Loucy (cell line): ENCODE measurements at regions not wholly inside any gene's neighbourhood (a gene's known extent, or its start where the extent isn't known, plus 50 kb on each side); places are given as distances from the start of the nearest gene placed in this dataset.

Experiments
- H2AFZ ChIP-seq: fragments of 200-600 bp; sonication (generic); 2 replicates; pipeline ENCODE4 v1.6.0; 2016; ENCODE audit warnings: antibody characterized with exemption, mild to moderate bottlenecking, low read length, moderate library complexity
- H3F3A ChIP-seq: fragments of 200-600 bp; 2 replicates; pipeline ENCODE4 v1.6.0; 2016; ENCODE audit warnings: antibody characterized with exemption, low read depth, mild to moderate bottlenecking
- H3K27me3 ChIP-seq: fragments of 200-600 bp; sonication (generic); 2 replicates; pipeline ENCODE4 v1.6.1; 2014; ENCODE audit warnings: low read length, mild to moderate bottlenecking; ENCODE audit not compliant: insufficient read depth, poor library complexity, severe bottlenecking
- H3K36me3 ChIP-seq: fragments of 200-600 bp; sonication (generic); 2 replicates; pipeline ENCODE4 v1.6.1; 2016; ENCODE audit warnings: low read length; ENCODE audit not compliant: insufficient read depth
- H3K4me1 ChIP-seq: fragments of 200-600 bp; sonication (generic); 2 replicates; pipeline ENCODE4 v1.5.1; 2014; ENCODE audit warnings: low read length, mild to moderate bottlenecking; ENCODE audit not compliant: insufficient read depth, poor library complexity, severe bottlenecking
- H3K4me2 ChIP-seq: fragments of 200-600 bp; sonication (generic); 2 replicates; pipeline ENCODE4 v1.6.0; 2014; ENCODE audit warnings: antibody characterized with exemption, low read length, low read depth, mild to moderate bottlenecking; ENCODE audit not compliant: poor library complexity, severe bottlenecking
- H3K4me3 ChIP-seq: fragments of 200-600 bp; sonication (generic); 2 replicates; pipeline ENCODE4 v1.5.1; 2014; ENCODE audit warnings: low read length, mild to moderate bottlenecking, mixed read lengths; ENCODE audit not compliant: poor library complexity, severe bottlenecking
- H3K79me2 ChIP-seq: fragments of 200-600 bp; sonication (generic); 2 replicates; pipeline ENCODE4 v1.6.1; 2014; ENCODE audit warnings: low read length; ENCODE audit not compliant: insufficient read depth
- H3K9ac ChIP-seq: fragments of 200-600 bp; sonication (generic); 2 replicates; pipeline ENCODE4 v1.6.0; 2014; ENCODE audit warnings: mild to moderate bottlenecking, low read depth, low read length, moderate library complexity; ENCODE audit not compliant: poor library complexity, severe bottlenecking
- H3K9me2 ChIP-seq: fragments of 200-600 bp; sonication (generic); replicated peaks from 2 replicates; pipeline ENCODE4 v1.6.1; 2016; ENCODE audit warnings: low read depth, low read length, mixed read lengths
- H3K9me3 ChIP-seq: fragments of 200-600 bp; sonication (generic); 2 replicates; pipeline ENCODE4 v1.6.1; 2014; ENCODE audit warnings: mild to moderate bottlenecking, antibody characterized with exemption, low read length, low read depth; ENCODE audit not compliant: insufficient read depth
- H4K20me1 ChIP-seq: fragments of 200-600 bp; sonication (generic); 2 replicates; pipeline ENCODE4 v1.6.0; 2014; ENCODE audit warnings: antibody characterized with exemption, low read length, mild to moderate bottlenecking; ENCODE audit not compliant: insufficient read depth, poor library complexity, severe bottlenecking
- EZH2phosphoT487 ChIP-seq: fragments of 200-600 bp; IDR thresholded peaks from 2 replicates; pipeline ENCODE4 v1.6.1; 2018; ENCODE audit warnings: antibody characterized with exemption, mild to moderate bottlenecking, moderate library complexity, borderline replicate concordance
- TF ChIP-seq, protein P1 (sequence below): fragments of 200-600 bp; sonication (generic); conservative IDR thresholded peaks from 2 replicates; pipeline ENCODE4 v1.5.1; 2014; ENCODE audit warnings: mild to moderate bottlenecking, antibody characterized with exemption, low read length

DNA sequence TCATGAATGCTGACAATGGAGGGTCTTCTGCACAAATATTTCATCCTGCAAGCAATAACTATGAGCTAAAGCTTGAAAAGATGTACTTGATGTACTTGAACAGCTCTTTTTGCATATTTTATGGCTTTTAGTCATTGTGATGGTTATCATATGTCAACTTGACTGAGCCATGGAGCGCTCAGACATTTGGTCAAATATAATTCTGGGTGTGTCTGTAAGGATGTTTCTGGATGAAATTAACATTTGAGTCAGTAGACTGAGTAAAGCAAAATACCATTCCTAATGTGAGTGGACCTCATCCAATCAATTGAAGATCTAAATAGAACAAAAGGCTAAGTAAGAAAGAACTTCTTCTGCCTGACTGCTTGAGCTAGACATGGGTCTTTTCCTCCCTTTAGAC is 509.0 kb downstream of the BCL11A start:
- Histone ChIP-seq H3K9me3 (no peaks in the 10 kb centered on the region), H3K4me2 (no peak overlapping the region), H3K9ac (no peak overlapping the region), H3F3A (no peaks in the 10 kb centered on the region), H3K4me3 (no peak overlapping the region), H3K4me1 (no peaks in the 10 kb centered on the region), H2AFZ (no peak overlapping the region), H3K27me3 (no peaks in the 10 kb centered on the region), H3K79me2 (no peaks in the 10 kb centered on the region), H4K20me1 (no peaks in the 10 kb centered on the region), H3K9me2 (no peaks in the 10 kb centered on the region), H3K36me3 (no peaks in the 10 kb centered on the region)
- TF ChIP-seq, protein P1, sequence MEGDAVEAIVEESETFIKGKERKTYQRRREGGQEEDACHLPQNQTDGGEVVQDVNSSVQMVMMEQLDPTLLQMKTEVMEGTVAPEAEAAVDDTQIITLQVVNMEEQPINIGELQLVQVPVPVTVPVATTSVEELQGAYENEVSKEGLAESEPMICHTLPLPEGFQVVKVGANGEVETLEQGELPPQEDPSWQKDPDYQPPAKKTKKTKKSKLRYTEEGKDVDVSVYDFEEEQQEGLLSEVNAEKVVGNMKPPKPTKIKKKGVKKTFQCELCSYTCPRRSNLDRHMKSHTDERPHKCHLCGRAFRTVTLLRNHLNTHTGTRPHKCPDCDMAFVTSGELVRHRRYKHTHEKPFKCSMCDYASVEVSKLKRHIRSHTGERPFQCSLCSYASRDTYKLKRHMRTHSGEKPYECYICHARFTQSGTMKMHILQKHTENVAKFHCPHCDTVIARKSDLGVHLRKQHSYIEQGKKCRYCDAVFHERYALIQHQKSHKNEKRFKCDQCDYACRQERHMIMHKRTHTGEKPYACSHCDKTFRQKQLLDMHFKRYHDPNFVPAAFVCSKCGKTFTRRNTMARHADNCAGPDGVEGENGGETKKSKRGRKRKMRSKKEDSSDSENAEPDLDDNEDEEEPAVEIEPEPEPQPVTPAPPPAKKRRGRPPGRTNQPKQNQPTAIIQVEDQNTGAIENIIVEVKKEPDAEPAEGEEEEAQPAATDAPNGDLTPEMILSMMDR, result no peak
- TF ChIP-seq EZH2phosphoT487, result no peak

DNA sequence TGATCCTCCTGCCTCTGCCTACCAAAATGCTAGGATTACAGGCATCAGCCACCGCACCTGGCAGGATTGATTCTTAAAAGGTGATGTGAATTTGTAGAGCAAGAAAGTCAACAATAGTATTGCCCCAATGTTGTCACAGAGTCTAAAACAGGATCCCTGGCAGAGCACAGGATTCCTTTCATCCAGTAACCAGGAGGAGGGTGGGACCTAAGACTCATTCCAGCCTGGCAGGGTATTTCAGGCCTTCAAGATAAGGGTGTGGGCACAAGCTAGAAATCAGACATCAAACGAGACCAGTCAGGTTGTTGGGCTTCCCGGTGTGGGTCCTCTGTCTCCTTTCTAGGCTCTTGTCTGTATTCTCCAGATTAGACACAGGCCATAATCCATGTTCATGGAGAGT is 511.4 kb downstream of the BCL11A start:
- Histone ChIP-seq H3K4me2 (no peak overlapping the region), H3K9me3 (no peaks in the 10 kb centered on the region), H2AFZ (no peak overlapping the region), H3K4me3 (no peak overlapping the region), H3K9me2 (no peaks in the 10 kb centered on the region), H3K36me3 (no peaks in the 10 kb centered on the region), H3K9ac (no peak overlapping the region), H3K4me1 (no peaks in the 10 kb centered on the region), H4K20me1 (no peaks in the 10 kb centered on the region), H3K27me3 (no peaks in the 10 kb centered on the region), H3F3A (no peaks in the 10 kb centered on the region), H3K79me2 (no peaks in the 10 kb centered on the region)
- TF ChIP-seq, protein P1, result no peak
- no peak for TF ChIP-seq EZH2phosphoT487

DNA sequence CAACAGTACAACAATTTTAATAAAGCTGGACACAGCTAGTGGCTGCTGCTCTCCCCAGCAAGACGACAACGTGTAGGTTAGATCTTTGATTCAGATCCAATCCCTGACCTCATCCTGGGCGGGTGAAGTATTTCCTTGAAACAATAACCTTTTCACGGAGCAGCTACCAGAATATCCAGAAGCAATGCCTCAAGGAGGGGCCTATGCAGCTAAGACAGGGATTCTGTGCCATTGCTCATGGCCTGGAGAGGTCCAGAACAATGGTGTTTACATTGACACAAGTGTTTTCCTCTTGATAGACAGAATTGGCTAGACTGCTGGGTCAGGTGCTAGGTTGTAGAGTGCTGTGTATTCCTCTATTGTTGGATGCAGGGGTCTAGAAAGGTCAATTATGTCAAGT is 520.1 kb downstream of the BCL11A start:
- Histone ChIP-seq H3K4me3 (no peak overlapping the region), H4K20me1 (no peaks in the 10 kb centered on the region), H3K4me2 (no peak overlapping the region), H3K9me2 (no peaks in the 10 kb centered on the region), H3K27me3 (no peaks in the 10 kb centered on the region), H2AFZ (no peak overlapping the region), H3K4me1 (no peaks in the 10 kb centered on the region), H3K9me3 (no peaks in the 10 kb centered on the region), H3F3A (no peaks in the 10 kb centered on the region), H3K79me2 (no peaks in the 10 kb centered on the region), H3K36me3 (no peaks in the 10 kb centered on the region), H3K9ac (no peak overlapping the region)
- TF ChIP-seq, protein P1, result no peak
- no peak for TF ChIP-seq EZH2phosphoT487
